DMS53 (cell line): ENCODE measurements at regions not wholly inside any gene's neighbourhood (a gene's known extent, or its start where the extent isn't known, plus 50 kb on each side); places are given as distances from the start of the nearest gene placed in this dataset.
"Not testable (repeated sequence)": the region's sequence is repeated elsewhere in the genome, so short reads cannot be mapped to it uniquely, and the experiment has no call there.

Experiments used
- DNase-seq: peaks from one replicate; lab custom pipeline; 2025; lab: John Stamatoyannopoulos, UW

- DNase-seq = no peak
These were observed 143.4 kb upstream of the ITGB1 start for GRCh38 chr10:33101392-33101787.

DNA sequence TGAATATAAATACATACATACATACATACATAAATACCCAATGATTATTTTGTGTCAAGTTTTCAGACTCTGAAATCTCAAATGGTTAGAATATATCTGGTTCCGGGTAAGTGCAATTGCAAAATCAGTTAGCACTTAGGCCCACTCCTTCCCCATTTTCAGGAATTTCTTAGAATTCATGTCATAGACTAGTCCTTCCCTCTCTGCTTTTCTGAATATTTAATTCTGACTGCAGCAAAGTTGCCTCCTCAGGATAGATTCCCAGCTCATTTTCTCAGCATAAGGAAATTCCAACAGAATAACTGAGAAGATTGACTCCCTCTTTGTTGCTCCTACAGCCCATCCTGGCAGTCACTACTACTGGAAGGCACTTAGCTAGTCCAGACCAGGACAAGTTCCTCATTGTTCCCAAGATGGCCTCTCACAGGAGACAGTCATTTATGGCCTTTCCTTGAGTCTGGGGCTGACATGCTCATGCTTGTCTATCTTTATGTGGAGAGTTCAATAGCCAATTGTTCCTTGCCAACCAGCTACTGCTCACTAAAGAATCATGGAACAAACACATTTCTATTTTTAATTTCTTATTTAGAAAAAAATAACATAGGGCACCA is 142.9 kb upstream of the ITGB1 start:
- DNase-seq = no peak

DNA sequence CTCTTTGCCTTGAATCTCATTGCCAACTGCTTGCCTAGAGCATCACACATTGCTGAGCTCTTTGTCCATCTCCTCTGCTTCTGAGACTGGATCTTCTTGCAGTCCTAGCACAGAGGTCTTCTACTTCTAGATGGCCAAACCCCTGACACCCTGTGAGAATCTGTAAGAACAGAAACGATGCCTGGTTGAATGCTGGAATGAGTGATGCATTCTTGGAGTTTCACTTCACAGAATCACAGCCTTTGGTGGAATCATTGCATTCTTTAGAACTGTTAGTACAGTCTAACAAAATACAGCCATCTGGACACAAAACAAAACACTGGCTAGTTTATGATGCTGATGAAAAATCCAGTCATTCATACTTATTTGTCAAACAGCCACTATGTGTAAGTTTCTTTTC is 141.7 kb upstream of the ITGB1 start:
- DNase-seq = no peak

- DNase-seq = no peak
These were observed 141.1 kb upstream of the ITGB1 start for GRCh38 chr10:33098951-33099663.

DNA sequence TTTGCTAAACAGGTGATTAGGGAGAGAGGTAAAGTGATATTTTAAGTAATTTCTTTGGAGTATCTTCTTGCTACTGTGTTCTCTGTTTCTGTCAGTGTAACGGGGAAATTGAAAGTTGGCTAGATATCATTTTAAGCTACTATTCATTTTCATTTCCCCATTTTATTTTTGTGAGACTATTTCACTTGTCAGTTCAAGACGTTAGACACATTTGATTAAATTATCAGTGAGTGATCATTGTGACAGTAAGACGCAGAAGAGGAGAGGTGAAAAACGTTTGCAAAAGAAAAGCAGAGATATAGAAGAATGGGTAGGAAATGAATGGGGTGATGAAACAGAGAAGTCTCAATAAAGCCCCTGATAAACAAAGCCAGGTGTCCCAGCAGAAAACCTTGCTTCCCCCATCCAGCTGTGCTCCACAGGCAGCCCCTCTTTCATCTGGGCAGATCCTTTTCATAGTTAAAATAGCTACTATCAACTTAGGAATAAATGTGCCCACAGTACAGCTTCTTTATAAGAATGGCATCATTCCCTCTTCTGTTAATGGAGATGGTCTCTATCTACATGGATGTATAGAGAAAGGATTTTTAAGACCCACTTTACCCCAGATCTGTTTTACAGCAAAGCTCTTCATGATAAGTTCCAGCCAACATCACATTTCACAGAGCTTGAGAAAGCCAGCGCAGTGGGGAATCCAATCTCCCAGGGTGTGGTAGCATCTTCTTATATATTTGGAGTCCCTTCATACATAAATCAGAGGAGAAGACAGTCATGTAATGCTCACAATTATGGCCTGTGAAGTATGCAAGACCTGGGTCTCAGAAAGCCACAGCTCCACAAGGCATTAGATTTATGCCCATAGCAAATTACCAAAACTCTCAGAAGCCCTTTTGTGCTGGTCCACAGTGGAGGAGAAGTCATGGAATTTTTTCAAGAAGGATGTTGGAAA is 138.1 kb upstream of the ITGB1 start:
- no peak for DNase-seq

DNA sequence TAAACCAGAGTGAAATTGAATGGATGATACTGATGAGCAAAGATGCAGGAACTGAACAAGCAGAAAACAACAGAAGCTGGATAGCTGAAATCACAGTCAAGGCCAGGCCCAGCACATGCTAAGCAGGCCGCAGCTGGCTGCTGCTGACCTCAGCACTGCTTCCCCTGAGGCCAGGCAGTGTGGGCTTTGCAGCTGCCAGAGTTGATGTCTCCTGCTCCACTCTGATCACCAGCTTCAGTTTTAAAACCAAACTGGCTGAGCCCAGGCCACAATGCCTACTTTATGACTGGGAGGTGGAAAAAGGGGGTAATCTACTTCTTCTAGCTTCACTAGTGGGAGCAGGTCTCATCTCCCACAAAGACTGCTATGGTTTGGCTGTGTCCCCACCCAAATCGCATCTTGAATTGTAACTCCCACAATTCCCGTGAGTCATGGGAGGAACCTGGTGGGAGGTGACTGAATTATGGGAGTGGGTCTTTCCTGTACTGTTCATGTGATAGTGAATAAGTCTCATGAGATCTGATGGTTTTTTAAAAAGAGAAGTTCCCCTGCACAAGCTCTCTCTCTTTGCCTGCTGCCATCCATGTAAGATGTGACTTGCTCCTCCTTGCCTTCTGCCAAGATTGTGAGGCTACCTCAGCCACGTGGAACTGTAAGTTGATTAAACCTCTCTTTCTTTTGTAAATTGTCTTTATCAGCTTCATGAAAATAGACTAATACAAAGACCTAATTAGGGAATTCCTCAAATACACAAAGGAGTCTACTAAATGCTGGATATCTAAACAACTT is 136.4 kb upstream of the ITGB1 start:
- no peak for DNase-seq

- no peak for DNase-seq
These were observed 135.3 kb upstream of the ITGB1 start for GRCh38 chr10:33093362-33093761.

- DNase-seq = no peak
These were observed 134.6 kb upstream of the ITGB1 start for GRCh38 chr10:33092596-33092995.

DNA sequence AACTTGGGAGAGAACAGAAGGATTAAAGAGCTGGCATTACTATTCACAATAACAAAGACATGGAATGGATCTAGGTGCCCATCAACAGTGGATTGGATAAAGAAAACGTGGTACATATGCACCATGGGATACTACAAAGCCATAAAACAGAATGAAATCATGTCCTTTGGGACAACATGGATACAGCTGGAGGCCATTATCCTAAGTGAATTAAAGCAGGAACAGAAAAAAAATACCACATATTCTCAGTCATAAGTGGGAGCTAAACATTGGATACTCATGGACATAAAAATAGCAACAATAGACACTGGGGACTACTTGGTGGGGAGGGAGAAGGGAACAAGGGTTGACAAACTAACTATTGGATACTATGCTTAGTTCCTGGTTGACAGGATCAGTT is 133.2 kb upstream of the ITGB1 start:
- DNase-seq = no peak

DNA sequence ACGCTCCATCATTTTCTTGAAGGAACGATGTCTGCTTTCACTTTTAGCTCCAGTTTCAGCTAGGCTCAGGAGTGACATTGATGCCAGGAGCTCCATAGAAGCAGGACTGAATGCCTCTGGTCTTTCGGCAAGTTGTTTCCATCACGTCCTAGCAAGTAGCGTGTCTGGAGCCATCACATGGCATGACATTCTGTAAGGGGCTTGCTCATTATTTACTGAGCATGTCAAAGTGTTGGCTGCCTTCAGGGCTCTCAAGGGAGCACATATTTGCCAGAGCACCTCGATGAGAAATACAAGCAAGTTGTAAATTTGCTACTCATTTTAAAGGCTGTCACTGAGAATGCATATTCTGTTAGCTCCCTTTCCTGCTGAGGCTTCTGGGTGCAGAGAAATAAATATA is 131.0 kb upstream of the ITGB1 start:
- no peak for DNase-seq

DNA sequence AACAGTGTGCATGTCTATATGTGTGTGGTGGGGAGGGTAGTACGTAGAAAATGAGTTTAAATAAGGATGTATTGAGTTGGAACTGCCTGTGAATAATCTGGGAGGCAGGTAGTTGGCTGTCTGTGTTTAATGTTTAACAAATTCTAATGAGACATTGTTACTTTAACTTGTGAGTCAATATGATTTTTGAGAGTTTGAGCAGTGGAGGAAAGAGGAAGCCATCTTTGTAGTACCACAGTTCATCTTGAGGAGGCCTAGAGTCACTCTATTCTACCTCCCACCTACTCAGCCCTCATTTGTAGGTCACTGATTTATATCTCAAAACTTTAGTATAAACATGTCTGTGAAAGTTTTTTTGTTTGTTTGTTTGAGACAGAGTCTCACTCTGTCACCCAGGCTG is 129.9 kb upstream of the ITGB1 start:
- no peak for DNase-seq

- no peak for DNase-seq
These were observed 129.1 kb upstream of the ITGB1 start for GRCh38 chr10:33087152-33087551.

DNA sequence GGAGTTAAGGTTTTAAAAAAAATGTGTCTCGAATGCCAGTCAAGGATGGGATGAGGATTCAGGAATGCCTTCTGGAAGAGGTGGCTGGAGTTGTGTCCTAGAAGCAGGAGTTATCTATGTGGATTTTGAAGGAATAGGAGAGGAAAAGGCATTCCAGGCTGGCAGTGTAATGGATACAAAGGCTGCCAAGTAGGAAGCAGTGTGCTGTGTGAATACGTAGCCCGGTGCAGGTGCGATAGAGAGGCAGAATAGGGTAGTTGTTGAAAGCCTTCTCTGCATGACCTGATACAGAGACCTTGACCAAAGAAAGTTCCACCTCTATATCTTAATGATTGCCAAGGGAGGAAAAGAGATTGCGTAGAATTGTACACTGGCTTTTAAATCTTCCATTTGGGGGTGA is 128.1 kb upstream of the ITGB1 start:
- DNase-seq = no peak

DNA sequence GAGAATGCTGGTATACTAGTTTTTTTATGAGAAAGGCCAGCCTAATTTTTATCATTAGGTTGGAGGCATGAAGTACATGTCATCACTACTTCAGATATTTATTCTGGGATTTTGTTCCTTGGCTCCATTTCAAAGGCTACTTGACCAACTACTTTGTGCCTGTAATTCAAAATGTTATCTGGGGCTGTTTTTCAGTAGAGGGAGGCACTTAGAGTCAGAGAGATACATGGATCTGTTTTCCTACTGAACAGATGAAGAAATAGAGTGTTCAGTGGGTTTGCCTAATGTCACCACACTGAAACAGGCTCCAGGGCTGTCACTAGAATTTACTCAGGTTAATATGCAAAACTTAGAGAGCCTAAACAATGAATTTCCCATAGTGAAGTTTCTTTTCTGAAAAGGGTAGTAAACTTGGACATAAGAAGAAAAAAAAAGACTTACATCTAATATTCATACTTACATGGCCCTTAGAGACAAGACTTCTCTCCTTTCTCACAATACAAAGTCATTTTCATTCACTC is 127.3 kb upstream of the ITGB1 start:
- DNase-seq = no peak

DNA sequence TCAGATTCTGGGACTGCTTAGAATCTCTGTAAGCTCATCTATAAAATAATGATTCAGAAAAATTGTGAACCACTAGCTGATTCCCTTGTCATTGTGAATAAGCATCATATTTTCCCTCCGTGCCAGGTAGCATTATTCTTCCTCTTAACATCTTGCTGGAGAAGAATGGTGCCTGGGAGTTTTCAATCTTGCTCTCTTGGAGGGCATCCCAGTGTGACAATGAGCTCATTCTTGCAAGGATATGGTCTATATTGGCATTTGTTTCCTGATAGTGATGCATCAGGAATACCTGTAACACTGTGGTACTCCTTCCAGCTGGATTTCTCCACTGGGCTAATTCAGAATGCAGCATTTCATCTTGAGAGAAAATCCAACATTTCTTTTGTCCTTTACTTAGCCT is 126.4 kb upstream of the ITGB1 start:
- no peak for DNase-seq

GRCh38 chr10:33082373-33082895 is 124.4 kb upstream of the ITGB1 start:
- no peak for DNase-seq

- DNase-seq = not testable (repeated sequence)
These were observed 122.4 kb upstream of the ITGB1 start for GRCh38 chr10:33080467-33080866.

GRCh38 chr10:33074443-33074842 is 116.4 kb upstream of the ITGB1 start:
- no peak for DNase-seq

- peak; percentile 14 for DNase-seq
These were observed 115.8 kb upstream of the ITGB1 start for GRCh38 chr10:33073641-33074415.

GRCh38 chr10:33071857-33072256 is 113.8 kb upstream of the ITGB1 start:
- no peak for DNase-seq

GRCh38 chr10:33070101-33070500 is 112.1 kb upstream of the ITGB1 start:
- no peak for DNase-seq
